HG03060 (cell line): ENCODE measurements at regions not wholly inside any gene's neighbourhood (a gene's known extent, or its start where the extent isn't known, plus 50 kb on each side); places are given as distances from the start of the nearest gene placed in this dataset.

Experiments used
- ATAC-seq: cut with Tn5 transposase; IDR thresholded peaks from one replicate; pipeline ENCODE4 v1.9.1; 2021; ENCODE audit warnings: low read depth, moderate number of reproducible peaks; ENCODE audit not compliant: unreplicated experiment

DNA sequence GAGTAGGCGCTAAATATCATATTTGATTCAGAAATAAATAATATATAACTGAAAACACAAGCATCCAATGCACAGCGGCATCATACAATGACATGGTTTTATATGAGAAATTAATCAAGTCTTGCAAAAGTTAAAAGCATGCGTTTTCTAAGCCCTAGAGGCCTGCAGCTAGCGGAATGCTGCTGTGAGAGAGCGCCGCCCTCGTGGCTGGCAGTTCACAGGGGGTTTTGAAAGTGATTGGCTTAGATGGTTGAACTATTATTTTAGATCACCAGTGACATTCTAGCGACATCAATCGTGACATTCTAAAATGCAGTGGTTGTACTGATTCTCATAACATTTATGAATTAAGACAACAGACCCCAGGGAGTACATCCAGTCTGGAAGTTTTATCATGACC, 235.2 kb upstream of the MGMT start:
- no peak for ATAC-seq

DNA sequence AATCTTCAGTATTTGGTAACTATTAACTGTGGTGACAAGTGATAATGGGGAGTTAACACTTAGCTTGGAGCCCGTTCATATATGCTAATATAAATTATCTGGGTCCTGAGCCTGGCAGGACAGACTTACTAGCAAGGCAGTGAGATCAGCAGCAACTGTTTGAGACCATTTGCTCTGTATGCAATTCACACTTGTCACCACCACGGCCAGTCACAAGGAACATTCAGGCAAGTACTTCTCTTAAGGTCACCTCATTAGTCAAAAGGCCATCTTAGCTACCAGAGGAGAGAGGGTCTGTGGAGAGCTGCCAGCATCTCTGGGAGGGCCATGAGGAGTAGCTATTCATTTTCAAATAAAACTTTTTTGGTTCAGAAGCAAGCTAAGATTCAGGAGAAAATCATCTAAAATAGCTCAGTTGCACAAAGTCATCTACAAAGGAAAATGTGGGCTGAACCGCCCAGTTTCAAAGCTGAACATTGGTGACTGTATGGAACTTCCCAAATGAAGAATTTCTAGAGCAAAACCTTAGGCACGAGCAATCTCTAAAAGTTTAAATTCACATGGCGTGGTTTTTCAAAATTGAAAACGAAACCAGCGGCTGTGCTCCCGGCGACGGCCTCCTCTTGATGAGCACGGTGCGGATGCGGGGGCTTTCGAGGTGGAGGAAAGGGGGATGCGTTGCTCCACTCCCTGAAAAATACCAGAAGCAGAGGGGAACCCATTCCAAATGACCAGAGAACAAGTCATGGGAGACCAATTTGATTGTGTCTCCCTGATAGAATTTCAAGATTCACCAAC, 233.5 kb upstream of the MGMT start:
- no peak for ATAC-seq

- ATAC-seq, result no peak
These were observed 230.8 kb upstream of the MGMT start for GRCh38 chr10:129236274-129236691.

GRCh38 chr10:129241461-129241860, 225.6 kb upstream of the MGMT start:
- ATAC-seq, result no peak

- no peak for ATAC-seq
These were observed 222.7 kb upstream of the MGMT start for GRCh38 chr10:129244298-129244697.

DNA sequence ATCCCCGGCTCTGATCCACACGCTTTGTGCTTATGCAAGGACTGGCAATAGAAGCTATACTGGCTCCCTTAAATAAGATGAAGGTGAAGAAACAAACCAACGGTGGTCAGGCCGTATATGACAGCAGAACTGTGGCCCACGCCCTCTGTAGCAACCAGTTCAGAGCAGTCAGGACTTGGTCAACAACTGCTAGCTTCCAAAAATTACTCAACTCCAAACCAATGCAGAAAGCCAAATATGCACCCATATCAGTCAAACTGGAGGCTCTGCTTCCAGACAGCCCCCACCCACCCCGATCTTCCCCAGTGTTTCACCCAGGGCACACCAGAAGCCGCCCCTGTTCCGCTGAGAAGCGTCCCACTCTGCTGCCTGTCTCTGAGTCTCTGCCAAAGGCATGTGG, 222.3 kb upstream of the MGMT start:
- ATAC-seq, result no peak

GRCh38 chr10:129253161-129253864, 213.7 kb upstream of the MGMT start:
- no peak for ATAC-seq

DNA sequence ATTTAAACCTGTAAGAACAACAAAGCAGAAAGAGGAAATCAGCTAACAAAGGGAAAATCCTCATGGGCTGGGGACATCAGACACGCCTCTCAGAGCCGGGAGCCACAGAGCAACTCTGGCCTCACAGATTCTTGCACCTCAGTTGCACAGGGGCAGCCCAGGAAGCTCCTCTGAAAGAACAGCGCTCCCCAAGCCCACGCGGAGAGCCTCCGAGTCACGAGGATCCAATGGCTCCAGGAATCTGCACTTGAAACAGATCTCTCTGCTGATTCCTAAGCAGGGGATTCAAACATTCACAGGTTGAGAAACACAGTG, 213.2 kb upstream of the MGMT start:
- ATAC-seq, result no peak

GRCh38 chr10:129258283-129258923, 208.6 kb upstream of the MGMT start:
- no peak for ATAC-seq

DNA sequence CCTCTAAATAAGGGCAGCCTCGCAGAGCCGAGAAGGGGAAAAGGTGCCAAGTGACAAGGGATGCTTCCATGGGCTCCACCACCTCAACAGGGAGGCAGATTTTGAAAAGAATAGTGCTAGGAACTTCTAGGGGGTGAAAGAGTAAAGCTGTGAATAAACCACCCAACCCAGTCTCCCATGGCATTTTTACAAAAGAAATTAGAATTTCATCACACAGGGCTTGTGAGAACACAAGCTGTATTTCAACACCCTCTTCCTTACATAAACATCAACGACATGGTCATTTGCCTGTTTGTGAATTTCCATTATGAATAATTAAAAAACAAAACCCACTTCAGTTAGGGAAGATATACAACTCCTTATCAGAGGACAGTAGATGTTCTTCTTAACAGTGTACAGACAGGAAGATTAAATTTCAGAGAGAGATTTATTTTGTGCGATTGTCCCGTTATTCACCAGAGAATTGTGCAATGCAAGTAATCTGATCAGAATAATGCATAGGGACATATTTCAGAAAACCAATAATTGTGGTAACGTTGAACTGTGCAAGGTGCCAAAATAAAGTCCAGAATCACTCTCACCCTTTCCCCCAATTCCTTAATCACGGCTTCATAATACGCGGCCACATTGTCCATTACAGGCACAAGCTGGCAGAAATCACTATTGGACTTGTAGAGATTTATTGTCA, 207.8 kb upstream of the MGMT start:
- ATAC-seq, result no peak

DNA sequence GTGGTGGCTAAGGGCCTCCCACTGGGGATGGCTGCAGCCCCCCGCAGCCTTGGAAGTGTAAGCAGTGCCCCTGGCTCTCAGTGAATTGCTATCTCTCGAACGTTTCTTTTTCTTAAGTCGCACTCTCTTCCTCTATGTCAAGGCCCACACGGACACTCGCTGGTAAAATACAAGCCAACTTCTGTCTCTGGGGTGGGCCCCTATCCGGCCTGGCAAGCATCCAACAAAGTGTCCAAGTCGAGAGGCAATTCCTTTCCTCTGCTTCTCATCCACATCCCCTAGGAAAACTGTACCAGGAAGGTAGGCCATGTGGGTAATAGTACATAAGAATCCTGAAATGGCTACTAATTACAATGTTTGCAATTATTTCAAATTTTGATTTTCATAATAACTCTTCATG, 194.9 kb upstream of the MGMT start:
- no peak for ATAC-seq

GRCh38 chr10:129272866-129273650, 194.0 kb upstream of the MGMT start:
- ATAC-seq, result no peak

DNA sequence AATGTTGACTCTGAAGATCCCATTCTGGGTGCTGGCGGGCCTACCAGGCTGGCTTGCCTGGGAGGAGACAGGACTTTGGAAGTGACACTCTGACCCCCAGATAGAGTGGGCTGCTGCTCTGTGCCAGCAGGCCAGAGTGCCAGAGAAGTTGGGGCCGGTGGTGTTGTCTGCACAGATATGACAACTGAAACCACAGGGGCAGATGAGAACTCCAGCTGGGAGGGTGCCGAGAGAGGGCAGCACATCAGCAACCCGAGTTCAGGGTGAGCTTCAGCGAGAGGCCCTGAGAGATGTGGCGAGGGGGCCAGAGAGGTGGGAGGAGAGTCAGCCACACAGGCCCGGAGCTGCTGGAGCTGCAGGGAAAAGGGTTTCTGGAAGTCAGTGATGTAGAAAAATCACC, 193.2 kb upstream of the MGMT start:
- ATAC-seq, result no peak

- no peak for ATAC-seq
These were observed 192.1 kb upstream of the MGMT start for GRCh38 chr10:129274748-129275474.

- no peak for ATAC-seq
These were observed 191.2 kb upstream of the MGMT start for GRCh38 chr10:129275886-129276285.

DNA sequence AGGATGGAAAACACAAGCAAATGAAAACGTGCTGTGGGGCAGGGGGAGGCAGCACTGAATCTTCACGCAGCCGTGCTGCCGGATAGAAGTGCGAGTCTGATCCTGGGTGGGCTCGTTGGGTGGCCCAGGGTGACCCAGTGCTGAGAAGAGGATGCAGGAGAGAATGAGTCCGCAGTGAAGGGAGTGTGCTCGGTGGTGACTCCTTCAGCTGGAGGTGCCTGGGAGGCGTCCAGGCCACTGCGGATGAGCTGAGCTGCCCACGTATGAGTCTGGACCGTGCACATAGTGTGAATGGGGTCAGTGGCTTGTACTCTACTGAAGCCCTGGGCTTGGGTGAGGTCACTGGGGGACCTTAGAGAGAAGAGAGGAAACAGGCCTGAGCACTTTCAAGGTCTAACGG, 190.0 kb upstream of the MGMT start:
- no peak for ATAC-seq

GRCh38 chr10:129277841-129278240, 189.2 kb upstream of the MGMT start:
- ATAC-seq, result no peak

- no peak for ATAC-seq
These were observed 188.4 kb upstream of the MGMT start for GRCh38 chr10:129278686-129279085.

GRCh38 chr10:129279446-129280154, 187.4 kb upstream of the MGMT start:
- ATAC-seq, result no peak
